ENCODE measurements at regions not wholly inside any gene's neighbourhood (a gene's known extent, or its start where the extent isn't known, plus 50 kb on each side); places are given as distances from the start of the nearest gene placed in this dataset.
"Not testable (repeated sequence)": the region's sequence is repeated elsewhere in the genome, so short reads cannot be mapped to it uniquely, and the experiment has no call there.

DNA sequence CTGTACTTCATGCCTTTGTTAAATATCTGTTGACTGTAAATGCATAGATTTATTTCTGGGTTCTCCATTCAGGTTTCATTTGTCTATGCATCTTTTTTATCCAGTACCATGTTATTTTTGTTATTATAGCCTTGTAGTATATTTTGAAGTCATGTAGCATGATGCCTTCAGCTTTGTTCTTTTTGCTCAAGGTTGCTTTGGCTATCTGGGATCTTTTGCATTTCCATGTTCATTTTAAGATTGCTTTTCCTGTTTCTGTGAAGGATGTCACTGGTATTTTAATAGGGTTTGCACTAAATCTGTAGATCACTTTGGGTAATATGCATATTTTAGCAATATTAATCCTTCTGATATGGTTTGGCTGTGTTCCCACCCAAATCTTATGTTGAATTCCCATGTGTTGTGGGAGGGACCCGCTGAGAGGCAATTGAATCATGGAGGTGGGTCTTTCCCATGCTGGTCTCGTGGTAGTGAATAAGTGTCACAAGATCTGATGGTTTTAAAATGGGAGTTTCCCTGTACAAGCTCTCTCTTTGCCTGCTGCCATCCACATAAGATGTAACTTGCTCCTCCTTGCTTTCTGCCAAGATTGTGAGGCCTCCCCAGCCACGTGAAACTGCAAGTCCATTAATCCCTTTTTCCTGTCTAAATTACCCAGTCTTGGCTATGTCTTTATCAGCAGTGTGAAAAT lies 302.8 kb upstream of the SEMA3C start:
- no peak for DNase-seq (ENCODE audit: low read depth)

DNA sequence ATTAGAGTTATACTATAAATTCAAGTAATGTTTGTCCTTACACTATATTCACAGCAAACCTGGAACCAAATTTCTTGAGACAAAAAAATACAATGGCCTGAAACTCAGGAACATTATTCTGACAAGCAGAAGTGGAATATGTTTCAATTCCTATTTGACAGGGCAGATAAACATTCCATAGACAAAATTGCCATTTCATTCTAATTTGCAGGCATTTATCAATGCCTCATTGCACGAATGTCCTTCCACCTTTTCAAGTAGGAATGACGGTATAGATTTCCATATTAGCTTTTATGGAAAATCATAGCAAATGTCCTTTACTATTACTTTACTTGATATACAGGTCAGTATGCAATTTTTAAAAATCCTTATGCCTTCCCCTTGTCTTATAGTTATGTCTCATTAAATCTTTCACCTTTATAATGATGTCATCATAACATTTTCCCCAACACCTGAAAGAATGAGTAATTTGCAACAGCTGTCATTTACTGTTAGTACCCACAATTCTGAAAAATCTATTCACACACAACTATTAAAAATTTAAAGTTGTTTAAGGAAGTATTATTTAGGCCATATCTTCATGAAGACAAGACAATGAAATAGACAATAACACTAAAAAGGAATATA lies 299.7 kb upstream of the SEMA3C start:
- DNase-seq (ENCODE audit: low read depth) = no peak

DNA sequence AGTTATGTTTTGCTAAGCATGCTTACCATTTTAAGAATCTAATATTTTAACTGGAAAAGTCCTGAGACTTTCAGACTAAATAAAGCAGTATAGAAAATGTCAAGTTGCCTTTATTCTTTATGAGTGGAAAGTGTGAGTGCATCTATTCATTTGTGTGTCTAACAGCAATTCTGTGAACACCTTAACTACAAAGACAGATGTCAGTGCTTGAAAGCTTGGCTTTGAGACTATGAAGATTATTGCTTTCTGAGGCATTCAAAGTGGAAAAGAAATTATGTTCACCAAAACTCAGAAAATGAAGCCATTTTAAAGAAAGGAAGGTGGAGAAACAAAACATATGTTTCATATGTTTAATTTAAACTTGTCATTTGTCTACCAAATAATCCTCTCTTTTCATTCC lies 294.5 kb upstream of the SEMA3C start:
- DNase-seq (ENCODE audit: low read depth) = no peak

DNA sequence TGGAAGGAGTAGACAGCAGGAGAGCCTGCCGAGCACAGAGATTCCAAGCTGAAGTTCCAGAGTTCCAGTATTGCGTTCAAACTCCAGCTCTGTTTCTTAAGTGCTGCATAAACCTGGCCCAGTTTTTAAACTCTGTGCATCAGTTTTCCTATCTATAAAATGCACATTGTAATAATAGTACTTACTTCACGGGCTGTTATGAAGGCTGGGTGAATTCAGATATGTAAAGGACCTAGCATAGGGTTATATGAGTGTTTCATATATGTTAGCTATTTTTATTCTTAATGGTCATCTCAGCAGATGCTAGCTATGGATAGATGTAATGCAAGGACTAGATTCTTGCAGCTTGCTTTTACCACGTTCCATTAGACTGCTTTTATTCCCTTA lies 293.1 kb upstream of the SEMA3C start:
- no peak for DNase-seq (ENCODE audit: low read depth)

DNA sequence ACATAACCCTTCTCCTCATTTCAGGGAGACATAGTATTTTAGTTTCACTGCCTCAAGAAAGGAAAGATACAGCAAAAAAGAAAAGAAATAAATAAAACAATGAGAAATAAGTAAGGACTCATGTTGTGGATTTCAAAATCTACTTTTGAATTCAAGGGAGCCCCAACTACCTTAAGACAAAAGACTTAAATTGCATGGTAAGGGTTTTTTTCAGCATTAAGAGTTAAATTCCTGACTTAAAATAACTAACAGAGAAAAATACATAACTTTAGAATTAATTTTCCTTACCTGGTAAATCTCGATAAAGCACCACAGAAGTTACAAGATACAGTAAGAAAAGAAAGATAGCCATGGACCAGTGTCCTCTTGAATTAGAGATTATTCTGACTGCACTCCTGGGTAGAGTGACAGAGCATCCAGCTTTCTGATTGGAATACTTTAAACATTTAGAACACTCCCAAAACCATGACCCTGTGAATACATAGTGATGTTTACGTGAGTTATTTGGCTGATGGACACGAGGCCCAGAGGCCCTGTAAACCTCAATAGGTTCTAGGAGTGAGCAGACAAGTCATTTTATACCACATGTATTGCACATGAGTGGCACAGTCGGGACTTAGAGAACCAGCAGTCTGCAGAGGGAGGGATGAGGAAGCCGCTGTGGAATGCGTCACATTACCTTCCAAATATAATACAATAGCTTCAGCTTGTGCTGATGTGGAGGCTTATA lies 292.5 kb upstream of the SEMA3C start:
- DNase-seq (ENCODE audit: low read depth) = no peak

DNA sequence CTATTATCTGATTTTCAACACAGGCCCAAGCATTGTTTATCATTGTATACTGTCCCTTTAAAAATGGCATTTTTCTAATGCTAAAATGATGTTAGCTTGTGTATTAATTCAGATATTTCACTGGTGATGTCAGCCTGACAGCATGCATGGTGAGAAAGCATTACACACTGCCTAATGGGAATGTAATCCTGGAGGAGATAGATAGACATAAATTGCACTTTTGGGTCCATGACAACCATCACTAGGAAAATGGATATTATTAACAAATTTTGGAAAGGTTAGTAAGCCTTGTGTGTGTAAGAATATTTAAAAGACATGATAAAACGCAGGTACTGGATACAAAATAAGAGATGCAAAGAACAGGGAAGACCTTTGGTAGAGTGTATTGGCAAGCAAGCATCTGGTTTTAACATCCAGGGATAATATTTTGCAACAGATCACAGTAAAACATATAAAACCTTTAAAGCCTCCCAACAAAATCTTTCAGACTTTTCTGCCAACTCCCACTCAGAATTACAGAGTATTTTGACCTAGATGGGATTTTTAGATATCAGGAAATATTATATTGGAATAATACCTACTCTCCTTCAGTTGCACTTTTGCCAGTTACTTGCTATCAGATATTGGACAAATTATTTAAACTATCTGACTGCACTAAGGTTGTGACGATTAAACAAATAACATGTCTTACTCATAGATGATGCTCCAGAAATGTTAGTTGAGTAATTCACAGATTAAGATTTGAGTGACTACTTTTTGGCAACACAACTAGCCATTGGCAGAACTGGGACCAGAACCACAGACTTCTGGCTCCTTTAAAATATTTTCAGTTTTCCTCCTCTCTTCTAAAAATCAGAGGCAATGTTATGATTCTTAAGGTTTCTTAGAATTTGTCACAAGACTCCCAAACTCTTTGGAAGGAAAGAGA lies 291.6 kb upstream of the SEMA3C start:
- DNase-seq (ENCODE audit: low read depth) = no peak

DNA sequence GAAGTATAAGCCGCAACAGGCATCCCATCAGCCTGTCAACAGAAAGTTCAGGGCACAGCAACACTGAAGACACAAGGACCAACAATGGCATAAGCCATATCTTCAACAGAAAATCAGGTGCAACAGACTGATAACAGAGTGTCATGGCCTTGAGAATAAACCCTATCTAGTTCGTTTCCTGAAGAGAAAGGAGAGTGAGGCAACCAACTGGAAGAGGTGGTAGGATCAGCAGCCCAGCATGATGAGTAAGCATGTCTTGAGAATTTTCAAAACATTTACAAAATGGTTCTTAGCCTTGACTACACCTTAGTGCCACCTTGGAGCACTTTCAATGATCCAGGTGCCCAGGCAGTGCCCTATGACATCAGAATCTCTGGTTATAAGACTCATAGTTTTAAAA lies 290.2 kb upstream of the SEMA3C start:
- no peak for DNase-seq (ENCODE audit: low read depth)

DNA sequence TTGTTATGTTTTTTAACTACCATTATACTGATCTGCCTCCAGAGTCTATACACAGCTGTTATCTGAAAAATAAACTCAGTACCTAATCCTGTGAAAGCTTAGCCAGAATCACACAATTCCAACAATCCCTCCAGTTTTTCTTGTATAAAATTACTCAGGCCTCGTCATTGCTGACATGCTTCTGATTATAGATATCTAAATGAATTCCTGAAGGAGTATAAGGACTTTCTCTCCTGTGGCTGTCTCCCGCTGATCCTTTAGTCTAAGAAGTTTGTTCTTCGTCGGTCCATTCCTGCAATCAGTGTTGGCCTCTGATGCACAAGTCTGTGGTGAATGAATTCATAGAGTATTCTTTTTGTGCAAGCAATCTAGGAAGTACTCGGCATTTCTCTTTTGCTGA lies 288.9 kb upstream of the SEMA3C start:
- no peak for DNase-seq (ENCODE audit: low read depth)

DNA sequence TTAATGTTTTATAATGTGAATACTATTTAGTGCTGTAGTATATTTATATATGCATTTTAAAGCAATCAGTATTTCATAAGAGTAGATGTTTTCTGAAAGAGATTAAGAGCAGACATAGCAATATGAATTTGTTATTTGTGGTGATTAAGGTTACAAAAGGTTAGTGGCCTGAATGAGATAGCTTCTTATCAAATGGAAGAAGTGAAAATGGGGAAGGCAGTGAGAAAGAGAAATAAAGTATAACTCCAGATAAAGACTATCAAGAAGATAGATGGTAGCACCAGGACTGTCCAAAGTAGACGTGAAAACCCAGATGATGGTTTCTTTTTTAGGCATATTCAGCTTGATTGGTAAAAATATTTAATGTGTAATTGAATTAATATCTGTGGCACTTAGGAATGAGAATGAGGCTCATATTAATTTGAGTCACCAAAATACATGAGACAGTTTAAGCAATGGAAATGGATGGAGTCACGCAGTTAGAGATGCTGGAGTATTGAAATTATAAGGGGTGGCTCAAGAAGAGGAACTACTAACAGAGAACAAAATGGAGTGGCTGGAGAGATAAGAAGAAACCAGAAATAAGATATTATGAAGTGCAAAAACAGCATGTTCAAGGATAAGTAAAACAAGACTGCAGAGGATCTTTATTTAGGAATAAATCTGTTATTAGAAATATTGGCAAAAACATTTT lies 288.0 kb upstream of the SEMA3C start:
- DNase-seq (ENCODE audit: low read depth) = no peak

DNA sequence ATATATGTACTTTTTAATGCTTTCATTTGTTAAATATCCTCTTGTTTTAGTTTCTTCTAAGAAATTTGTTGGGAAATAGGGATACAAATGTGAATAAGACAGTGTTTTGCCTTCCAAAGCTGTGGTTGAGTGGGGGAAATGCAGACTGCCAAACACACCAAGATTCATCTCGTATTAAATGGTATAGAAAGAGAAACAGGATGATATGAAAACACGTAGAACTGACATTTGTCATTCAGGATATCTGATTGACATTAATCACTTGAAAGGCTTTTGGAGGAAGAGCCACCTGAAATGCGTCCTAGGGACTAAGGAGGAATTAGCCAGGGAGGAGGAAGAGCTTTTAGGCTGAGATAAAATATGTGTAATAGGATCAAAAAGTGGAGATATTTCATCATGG lies 287.4 kb upstream of the SEMA3C start:
- DNase-seq (ENCODE audit: low read depth) = no peak

DNA sequence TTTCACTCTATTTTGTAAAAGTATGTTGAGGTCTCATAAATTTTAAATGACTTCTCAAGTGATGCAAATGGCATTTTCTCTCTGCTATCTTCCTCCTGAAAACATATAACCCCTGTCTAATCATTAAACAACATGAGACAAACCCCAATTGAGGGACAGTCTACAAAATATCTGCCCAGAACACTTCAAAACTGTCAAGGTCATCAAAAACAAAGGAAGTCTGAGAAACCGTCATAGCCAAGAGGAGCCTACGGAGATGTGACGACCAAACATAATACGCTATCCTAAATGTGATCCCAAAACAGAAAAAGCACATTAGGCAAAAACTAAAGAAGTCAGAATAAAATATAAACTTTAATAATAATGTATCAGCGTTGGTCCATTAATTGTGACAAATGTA lies 282.3 kb upstream of the SEMA3C start:
- DNase-seq (ENCODE audit: low read depth) = no peak

DNA sequence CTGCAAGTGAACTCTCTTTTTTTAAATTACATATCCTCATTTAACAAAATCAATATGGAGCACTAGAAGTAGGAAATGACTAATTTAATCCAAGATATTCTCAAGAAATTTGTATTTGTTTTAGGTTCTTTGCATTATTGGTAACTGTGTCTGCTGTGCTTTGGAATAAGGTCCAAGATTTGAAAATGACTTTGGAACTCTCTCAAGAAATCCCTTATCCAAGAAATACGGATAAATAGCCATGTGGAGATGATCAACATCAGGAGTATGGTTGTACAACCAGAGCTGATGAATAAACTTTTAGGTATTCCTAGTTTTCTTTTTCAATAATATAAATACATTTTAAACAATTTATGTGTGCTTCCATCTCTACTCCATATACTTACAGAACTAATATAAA lies 279.9 kb upstream of the SEMA3C start:
- DNase-seq (ENCODE audit: low read depth) = no peak

DNA sequence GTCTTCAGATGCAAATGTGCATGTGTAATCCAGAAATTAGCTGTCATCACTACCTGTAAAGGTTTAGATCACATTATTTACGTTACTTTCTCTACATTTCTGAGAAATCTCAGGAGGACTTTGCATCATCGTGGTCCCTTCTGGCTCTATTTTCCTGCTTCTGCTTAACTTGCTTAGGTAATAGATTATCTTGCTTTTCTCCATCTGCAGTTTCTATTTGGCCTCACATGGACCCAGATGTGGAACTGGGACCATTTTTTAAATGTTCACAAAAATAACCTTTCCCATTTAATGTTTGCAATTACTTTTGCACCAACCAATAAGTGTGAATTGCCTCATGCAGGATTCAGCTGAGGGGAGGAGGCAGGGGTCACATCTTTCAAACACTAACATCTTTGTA lies 278.4 kb upstream of the SEMA3C start:
- DNase-seq (ENCODE audit: low read depth) = no peak

DNA sequence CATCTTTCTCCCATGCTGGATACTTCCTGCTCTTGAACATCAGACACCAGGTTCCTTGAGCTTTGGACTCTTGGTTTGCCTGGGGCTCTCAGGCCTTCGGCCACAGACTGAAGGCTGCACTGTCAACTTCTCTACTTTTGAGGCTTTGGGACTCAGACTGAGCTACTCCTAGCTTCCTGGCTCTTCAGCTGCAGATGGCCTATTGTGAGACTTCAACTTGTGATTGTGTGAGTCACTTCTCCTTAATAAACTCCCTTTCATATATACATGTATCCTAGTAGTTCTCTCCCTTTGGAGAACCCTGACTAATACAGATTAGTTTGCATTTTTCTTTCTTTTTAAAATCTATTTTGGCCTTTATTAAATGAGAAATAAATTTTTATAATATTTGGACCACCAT lies 276.2 kb upstream of the SEMA3C start:
- no peak for DNase-seq (ENCODE audit: low read depth)

DNA sequence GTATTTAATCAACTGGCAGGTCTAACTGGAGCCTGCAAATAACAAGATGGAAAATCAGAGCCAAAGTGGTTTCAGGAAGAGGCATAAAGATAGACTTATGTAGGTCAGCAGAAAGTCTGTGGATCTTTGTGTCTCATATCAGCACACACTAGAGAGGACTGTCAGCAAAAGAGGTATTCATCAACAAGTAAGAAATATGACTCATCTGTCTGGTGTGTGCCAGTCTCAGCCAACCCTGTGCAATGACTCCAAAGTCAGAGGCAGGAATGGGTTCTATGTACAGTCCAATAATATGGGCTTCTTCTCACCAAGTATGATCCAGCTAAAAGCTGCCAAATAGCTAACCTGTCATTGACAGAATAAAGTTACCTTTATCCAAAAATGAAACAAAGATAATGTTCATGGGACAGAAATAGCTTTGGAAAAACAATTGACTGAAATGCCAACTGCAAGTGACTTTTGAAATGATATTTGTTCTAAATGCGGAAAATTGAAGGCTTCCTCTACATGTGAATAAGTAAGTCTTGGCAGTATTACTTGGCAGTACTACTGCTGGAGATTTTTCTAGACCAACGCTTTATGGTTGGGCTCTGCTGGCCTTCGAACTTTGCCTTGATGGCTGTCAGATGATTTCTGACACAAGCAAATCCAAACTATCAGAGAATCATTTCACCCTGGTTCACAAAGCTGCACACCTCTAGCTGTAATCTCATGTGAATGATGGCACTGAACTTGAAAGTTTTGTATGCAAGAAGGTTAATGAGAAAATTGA lies 272.3 kb upstream of the SEMA3C start:
- no peak for DNase-seq (ENCODE audit: low read depth)

DNA sequence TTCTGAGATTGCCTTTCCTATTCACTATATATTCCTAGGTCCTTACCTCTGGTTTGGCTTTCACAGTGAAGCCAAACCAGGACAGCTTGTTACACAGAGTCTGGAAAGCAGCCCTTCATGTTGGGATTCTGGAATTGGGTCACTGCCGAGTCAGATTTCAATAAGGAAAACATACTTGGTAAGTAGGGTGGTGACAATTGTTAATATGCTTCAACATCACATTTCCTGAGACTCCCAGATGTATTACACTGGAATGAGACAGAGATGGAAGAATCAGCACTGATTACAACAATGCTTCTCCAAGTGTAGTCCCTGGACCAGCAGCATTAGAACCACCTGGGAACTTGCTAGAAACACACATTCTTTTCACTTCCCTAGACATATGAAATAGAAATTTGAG lies 268.9 kb upstream of the SEMA3C start:
- no peak for DNase-seq (ENCODE audit: low read depth)

DNA sequence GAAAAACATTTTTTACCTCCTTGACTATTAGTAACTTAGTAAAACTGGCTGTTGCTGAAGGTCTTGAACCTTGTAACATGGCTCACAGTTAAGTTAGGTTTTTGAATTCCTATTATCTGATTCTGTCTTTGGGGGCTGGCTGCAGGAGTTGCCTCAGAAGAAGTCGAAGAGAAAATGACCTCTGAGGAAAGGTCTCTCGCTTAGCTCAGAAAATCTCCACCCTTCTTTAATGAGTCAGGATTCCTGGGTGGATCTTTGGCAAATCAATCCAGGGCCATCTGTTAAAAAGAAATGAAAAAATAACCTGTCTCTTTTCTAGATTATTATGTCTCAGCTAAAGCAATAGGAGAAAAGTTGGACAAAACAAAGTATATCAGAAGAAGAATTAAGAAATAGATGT lies 267.8 kb upstream of the SEMA3C start:
- DNase-seq (ENCODE audit: low read depth) = no peak

DNA sequence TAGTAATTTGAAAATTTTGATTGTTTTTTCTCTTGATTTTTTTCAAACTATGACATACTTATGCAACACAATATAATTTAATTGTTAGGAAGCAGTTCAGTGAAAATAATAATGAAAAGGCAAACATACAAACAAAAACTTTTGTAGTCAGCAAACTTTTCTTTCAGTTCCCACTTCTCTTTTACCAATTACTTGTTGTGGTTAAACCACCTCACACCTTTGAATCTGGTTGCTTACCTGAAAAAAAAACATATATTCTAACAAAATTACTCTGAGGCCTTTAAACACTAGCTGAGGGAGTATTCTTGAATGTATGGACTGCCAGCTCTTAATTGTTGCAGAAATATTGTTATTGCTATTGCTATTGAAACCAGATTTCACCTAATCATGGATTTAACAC lies 266.2 kb upstream of the SEMA3C start:
- no peak for DNase-seq (ENCODE audit: low read depth)

DNA sequence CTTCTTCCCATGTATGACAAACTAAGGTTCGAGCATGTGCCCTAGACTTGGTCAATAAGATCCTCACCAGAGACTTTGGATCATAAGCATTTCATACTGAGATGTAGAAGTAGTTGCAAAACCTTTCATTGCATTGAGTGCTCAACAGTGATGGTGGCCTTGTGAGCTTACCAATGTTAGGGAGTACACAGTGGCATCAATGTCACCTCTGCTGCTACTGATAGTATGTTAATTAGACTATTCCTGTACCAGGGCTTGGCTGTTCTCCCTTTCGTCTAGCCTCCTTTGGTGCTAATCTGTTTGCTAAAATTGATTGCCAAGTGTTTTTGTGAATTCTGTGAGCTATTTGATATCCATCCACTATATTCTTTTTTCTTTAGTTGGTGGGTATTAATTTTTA lies 264.5 kb upstream of the SEMA3C start:
- no peak for DNase-seq (ENCODE audit: low read depth)

DNA sequence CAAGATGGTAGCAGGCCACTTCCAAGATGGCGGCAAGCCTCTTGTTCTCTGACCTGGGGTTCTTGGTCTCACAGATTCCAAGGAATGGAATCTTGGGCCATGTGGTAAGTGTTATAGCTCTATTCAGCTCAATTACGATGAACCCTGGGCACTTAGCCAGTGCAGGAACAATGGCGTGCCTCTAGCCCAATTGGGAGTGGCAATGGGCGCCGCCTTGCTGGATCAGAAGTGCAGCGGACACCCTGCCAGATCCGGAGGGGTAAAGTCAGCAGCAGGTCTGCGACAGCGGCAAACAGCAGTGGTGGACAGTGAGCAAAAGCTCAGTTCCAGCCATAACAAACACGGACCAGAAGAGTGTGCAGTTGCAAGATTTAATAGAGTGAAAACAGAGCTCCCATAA lies 263.2 kb upstream of the SEMA3C start:
- DNase-seq (ENCODE audit: low read depth) = not testable (repeated sequence)

DNA sequence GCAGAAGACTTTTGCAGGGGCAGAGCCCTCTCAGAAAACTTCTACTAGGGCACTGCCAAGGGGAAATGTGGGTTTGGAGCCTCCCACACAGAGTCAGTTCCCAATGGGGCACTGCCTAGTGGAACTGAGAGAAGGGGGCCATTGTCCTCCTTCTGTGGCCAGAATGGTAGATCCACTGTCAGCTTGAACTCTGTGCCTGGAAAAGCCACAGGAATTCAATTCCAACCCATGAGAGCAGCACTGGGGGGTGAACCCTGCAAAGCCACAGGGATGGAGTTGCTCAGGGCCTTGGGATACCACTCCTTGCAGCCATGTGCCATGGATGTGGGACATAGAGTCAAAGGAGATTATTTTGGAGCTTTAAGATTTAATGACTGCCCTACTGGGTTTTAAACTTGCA lies 262.2 kb upstream of the SEMA3C start:
- DNase-seq (ENCODE audit: low read depth) = no peak
